ENCODE measurements at regions not wholly inside any gene's neighbourhood (a gene's known extent, or its start where the extent isn't known, plus 50 kb on each side); places are given as distances from the start of the nearest gene placed in this dataset.

GRCh38 chr5:54728588-54728915 lies 211.0 kb downstream of the SNX18 start:
- TF ChIP-seq REST (IDR thresholded peaks at IDR 0.05; ENCODE audit: insufficient read depth in 1 of 2, low read depth in 2 of 2, low read length in 2 of 2): no peak
- no peak for TF ChIP-seq SIN3A (IDR thresholded peaks at IDR 0.05; ENCODE audit: borderline replicate concordance, insufficient read depth, low read length)
- no peak for TF ChIP-seq POLR2AphosphoS5 (IDR thresholded peaks at IDR 0.05; ENCODE audit: low read depth, low read length)

Data from PFSK-1 (cell line).